ENCODE measurements at regions not wholly inside any gene's neighbourhood (a gene's known extent, or its start where the extent isn't known, plus 50 kb on each side); places are given as distances from the start of the nearest gene placed in this dataset.

DNA sequence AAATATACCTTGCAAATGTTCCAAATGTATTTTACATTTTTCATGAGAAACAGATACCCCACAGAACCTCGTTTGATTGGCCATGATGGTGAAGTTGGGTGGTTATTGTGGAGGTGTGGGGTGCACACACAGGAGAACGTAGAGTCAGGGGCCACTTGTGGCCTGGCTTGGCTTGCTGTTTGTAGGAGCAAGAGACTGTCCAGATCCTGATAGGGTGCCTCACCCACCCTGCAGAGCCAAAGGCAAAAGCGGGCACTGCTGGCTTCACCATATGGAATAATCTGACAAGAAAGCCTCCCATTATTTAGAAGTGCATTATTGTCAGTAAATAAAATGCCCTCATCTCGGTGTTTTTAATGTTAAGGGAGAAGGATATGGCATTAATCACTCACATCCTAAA, 330.2 kb downstream of the TEX29 start:
- no peak for TF ChIP-seq POLR2A (IDR thresholded peaks at IDR 0.05)
- TF ChIP-seq, protein P1, sequence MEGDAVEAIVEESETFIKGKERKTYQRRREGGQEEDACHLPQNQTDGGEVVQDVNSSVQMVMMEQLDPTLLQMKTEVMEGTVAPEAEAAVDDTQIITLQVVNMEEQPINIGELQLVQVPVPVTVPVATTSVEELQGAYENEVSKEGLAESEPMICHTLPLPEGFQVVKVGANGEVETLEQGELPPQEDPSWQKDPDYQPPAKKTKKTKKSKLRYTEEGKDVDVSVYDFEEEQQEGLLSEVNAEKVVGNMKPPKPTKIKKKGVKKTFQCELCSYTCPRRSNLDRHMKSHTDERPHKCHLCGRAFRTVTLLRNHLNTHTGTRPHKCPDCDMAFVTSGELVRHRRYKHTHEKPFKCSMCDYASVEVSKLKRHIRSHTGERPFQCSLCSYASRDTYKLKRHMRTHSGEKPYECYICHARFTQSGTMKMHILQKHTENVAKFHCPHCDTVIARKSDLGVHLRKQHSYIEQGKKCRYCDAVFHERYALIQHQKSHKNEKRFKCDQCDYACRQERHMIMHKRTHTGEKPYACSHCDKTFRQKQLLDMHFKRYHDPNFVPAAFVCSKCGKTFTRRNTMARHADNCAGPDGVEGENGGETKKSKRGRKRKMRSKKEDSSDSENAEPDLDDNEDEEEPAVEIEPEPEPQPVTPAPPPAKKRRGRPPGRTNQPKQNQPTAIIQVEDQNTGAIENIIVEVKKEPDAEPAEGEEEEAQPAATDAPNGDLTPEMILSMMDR (IDR thresholded peaks at IDR 0.05): no peak
